ENCODE measurements at regions not wholly inside any gene's neighbourhood (a gene's known extent, or its start where the extent isn't known, plus 50 kb on each side); places are given as distances from the start of the nearest gene placed in this dataset.

- no peak overlapping the region for H2BK120ac ChIP-seq (ENCODE audit: low read depth, low read length)
- no peak for DNase-seq
- H3K9me1 ChIP-seq (ENCODE audit: insufficient read depth, low read length): no peaks in the 10 kb centered on the region
- intact Hi-C loops (cut with micrococcal nuclease): no loop called here
- no CpG with 5 or more reads among the region's 2 CpGs for WGBS, 2 experiments (ENCODE audit: extremely low coverage in 2 of 2, insufficient read length in 1 of 2)
- no peak overlapping the region for H2AFZ ChIP-seq (replicated peaks; ENCODE audit: low read length, poor library complexity)
- no peak overlapping the region for H3K14ac ChIP-seq (replicated peaks; ENCODE audit: low read depth, low read length)
- no peak for ATAC-seq (ENCODE audit: low read depth)
- H2AK9ac ChIP-seq (replicated peaks; ENCODE audit: low read depth, low read length, poor library complexity): no peak overlapping the region
- H3K9ac ChIP-seq (ENCODE audit: low read depth, low read length): no peak overlapping the region
- no peak overlapping the region for H4K5ac ChIP-seq (ENCODE audit: low read depth, low read length)
- TF ChIP-seq RFX5 (IDR thresholded peaks at IDR 0.05; ENCODE audit: low read depth, low read length) (no peak), MAFK (IDR thresholded peaks at IDR 0.05; ENCODE audit: low read depth, low read length) (no peak), MXI1 (IDR thresholded peaks at IDR 0.05; ENCODE audit: borderline replicate concordance, low read depth, low read length) (no peak), RCOR1 (IDR thresholded peaks at IDR 0.05; ENCODE audit: insufficient replicate concordance, low read length) (no peak), CHD1 (IDR thresholded peaks at IDR 0.05; ENCODE audit: low read depth, low read length) (no peak), POLR2A (IDR thresholded peaks at IDR 0.05; ENCODE audit: low read depth, low read length) (no peak), MAZ (IDR thresholded peaks at IDR 0.05; ENCODE audit: borderline replicate concordance, low read depth, low read length) (no peak), SMC3 (IDR thresholded peaks at IDR 0.05; ENCODE audit: low read depth, low read length) (no peak), RAD21 (IDR thresholded peaks at IDR 0.05; ENCODE audit: low read length) (no peak), BHLHE40 (IDR thresholded peaks at IDR 0.05; ENCODE audit: low read depth, low read length) (no peak), CEBPB (IDR thresholded peaks at IDR 0.05; ENCODE audit: low read depth, low read length) (no peak)
- TF ChIP-seq, protein P1, sequence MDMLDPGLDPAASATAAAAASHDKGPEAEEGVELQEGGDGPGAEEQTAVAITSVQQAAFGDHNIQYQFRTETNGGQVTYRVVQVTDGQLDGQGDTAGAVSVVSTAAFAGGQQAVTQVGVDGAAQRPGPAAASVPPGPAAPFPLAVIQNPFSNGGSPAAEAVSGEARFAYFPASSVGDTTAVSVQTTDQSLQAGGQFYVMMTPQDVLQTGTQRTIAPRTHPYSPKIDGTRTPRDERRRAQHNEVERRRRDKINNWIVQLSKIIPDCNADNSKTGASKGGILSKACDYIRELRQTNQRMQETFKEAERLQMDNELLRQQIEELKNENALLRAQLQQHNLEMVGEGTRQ (IDR thresholded peaks at IDR 0.05; ENCODE audit: low read depth, low read length): no peak
- TF ChIP-seq, protein P2, sequence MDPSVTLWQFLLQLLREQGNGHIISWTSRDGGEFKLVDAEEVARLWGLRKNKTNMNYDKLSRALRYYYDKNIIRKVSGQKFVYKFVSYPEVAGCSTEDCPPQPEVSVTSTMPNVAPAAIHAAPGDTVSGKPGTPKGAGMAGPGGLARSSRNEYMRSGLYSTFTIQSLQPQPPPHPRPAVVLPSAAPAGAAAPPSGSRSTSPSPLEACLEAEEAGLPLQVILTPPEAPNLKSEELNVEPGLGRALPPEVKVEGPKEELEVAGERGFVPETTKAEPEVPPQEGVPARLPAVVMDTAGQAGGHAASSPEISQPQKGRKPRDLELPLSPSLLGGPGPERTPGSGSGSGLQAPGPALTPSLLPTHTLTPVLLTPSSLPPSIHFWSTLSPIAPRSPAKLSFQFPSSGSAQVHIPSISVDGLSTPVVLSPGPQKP (IDR thresholded peaks at IDR 0.05; ENCODE audit: borderline replicate concordance, low read depth, low read length): no peak
- TF ChIP-seq, protein P3, sequence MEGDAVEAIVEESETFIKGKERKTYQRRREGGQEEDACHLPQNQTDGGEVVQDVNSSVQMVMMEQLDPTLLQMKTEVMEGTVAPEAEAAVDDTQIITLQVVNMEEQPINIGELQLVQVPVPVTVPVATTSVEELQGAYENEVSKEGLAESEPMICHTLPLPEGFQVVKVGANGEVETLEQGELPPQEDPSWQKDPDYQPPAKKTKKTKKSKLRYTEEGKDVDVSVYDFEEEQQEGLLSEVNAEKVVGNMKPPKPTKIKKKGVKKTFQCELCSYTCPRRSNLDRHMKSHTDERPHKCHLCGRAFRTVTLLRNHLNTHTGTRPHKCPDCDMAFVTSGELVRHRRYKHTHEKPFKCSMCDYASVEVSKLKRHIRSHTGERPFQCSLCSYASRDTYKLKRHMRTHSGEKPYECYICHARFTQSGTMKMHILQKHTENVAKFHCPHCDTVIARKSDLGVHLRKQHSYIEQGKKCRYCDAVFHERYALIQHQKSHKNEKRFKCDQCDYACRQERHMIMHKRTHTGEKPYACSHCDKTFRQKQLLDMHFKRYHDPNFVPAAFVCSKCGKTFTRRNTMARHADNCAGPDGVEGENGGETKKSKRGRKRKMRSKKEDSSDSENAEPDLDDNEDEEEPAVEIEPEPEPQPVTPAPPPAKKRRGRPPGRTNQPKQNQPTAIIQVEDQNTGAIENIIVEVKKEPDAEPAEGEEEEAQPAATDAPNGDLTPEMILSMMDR (conservative IDR thresholded peaks at IDR 0.05; ENCODE audit: low read depth, low read length): no peak
- H2BK5ac ChIP-seq (ENCODE audit: low read depth, low read length, poor library complexity, severe bottlenecking): no peak overlapping the region
- H3K56ac ChIP-seq (ENCODE audit: extremely low read depth, insufficient read depth, low read length): no peak overlapping the region
- no peak overlapping the region for H2BK15ac ChIP-seq (ENCODE audit: low read depth, low read length)
- in situ Hi-C loops (cut with MboI; ENCODE audit: low sequenced_read_pairs): no loop called here
- no peaks in the 10 kb centered on the region for H3K27me3 ChIP-seq (ENCODE audit: control insufficient read depth, insufficient read depth, low read length)
- no peak overlapping the region for H3K4ac ChIP-seq (ENCODE audit: low read depth, low read length)
- no peaks in the 10 kb centered on the region for H3K4me1 ChIP-seq (ENCODE audit: control insufficient read depth, insufficient read depth, low read length)
- H3K4me3 ChIP-seq (ENCODE audit: insufficient read depth, low read depth, low read length): no peak overlapping the region
- H3K36me3 ChIP-seq (ENCODE audit: control insufficient read depth, insufficient read depth, low read length): no peaks in the 10 kb centered on the region
- H3K18ac ChIP-seq (ENCODE audit: low read depth, low read length): no peak overlapping the region
- H3K79me1 ChIP-seq (ENCODE audit: low read depth in 1 of 2, low read length in 2 of 2): no peaks in the 10 kb centered on the region
- H2BK20ac ChIP-seq (ENCODE audit: low read depth, low read length): no peak overlapping the region
- no peak overlapping the region for H4K8ac ChIP-seq (ENCODE audit: low read depth in 2 of 2, low read length in 2 of 2)
- H4K91ac ChIP-seq (ENCODE audit: insufficient read depth, low read depth, low read length): no peak overlapping the region
- H3K23ac ChIP-seq (ENCODE audit: low read depth, low read length): no peak overlapping the region
- no peak overlapping the region for H2AK5ac ChIP-seq (ENCODE audit: low read depth, low read length)
- no peak overlapping the region for H3K27ac ChIP-seq (ENCODE audit: insufficient read depth, low read length)
- ChIA-PET CTCF (no interaction called here), POLR2A (ENCODE audit: unreplicated experiment) (no interaction called here)
- dilution Hi-C loops (cut with HindIII; ENCODE audit: low sequenced_read_pairs, unreplicated experiment): no loop called here
- no peak overlapping the region for H3K4me2 ChIP-seq (ENCODE audit: low read depth, low read length)
- H4K20me1 ChIP-seq (ENCODE audit: insufficient read depth, low read length): no peaks in the 10 kb centered on the region
- BruUV-seq (replicated peaks): no TSS peak
- H3K9me3 ChIP-seq (ENCODE audit: control insufficient read depth, insufficient read depth, low read length): no peaks in the 10 kb centered on the region
Measured at GRCh38 chr14:21974741-21975140, 301.1 kb upstream of the OR4E1 start.

Measured in IMR-90 (cell line).